GM19239 (cell line): ENCODE measurements at regions not wholly inside any gene's neighbourhood (a gene's known extent, or its start where the extent isn't known, plus 50 kb on each side); places are given as distances from the start of the nearest gene placed in this dataset.
A peak's percentile ranks its signal among the peaks of the same experiment; 100 is the strongest.
"Not testable (repeated sequence)": the region's sequence is repeated elsewhere in the genome, so short reads cannot be mapped to it uniquely, and the experiment has no call there.

Experiments
- DNase-seq: peaks from one replicate; pipeline ENCODE4 v3.0.0; 2011; ENCODE audit warnings: low spot score; ENCODE audit not compliant: insufficient read length
- FAIRE-seq: peaks from 2 replicates; lab custom pipeline; 2011; peaks lifted over from hg19 to GRCh38; lab: Jason Lieb, UNC

GRCh38 chrX:125378205-125378604, 58.5 kb downstream of the TEX13C start:
- no peak for DNase-seq

DNA sequence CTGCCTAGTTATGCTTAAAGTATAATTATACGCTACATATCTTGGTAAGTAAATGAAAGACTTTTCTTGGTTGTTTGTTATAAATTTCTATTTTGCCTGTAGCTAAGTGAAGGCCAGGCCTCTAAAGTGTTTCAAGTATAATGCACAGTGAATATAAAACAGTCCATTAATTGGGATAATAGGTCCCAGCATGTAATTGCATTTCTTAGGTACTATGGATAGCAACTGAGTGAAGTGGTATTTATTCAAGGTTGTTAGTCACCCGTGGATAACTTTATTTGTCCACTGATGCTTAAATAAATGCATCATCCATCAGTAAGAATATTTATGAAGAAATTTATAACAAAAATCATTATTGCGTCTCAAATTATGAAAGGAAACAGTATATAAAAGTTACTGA, 59.1 kb downstream of the TEX13C start:
- no peak for FAIRE-seq
- no peak for DNase-seq

More at GRCh38 chrX:125378205-125378604, 58.5 kb downstream of the TEX13C start:
- no peak for FAIRE-seq

- no peak for FAIRE-seq
- no peak for DNase-seq
Measured at GRCh38 chrX:125382148-125382628, 62.5 kb downstream of the TEX13C start.

DNA sequence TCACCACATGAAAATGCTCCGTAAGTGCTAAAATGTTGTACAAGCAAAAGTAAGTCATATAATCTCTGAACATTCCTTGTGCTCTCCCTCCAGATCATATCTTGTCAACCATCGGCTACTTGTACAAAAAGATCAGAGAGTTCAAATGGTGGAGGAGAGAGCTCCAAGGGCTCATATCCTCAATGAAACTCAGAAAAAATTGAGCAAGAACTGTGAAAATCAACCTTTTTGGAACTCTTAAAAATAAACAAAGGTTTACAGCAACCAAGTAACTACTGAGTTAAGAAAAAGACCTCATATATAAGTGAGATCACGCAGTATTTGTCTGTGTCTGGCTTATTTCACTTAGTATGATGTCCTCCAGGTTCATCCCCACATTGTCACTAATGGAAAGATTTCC, 63.2 kb downstream of the TEX13C start:
- no peak for FAIRE-seq
- DNase-seq: no peak

DNA sequence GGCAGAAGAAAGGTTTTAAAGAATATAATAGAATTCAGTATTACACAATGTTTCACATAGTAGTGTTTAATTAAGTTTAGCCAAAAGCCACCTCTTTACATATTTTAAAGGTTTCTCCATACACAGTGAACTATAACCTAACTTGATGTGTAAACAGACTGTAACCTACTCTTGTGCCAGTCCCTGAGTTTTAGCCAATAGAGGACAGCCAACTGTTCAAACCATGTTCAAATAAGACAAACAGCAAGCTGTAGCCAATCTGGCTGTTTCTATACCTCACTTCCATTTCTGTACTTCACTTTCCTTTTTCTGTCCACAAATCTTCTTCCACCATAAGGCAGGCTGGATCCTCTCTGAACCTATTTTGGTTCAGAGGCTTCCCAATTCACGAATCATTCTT, 65.2 kb downstream of the TEX13C start:
- FAIRE-seq: no peak

GRCh38 chrX:125387945-125388344, 68.3 kb downstream of the TEX13C start:
- DNase-seq (no peak), FAIRE-seq (no peak)

More for the DNA sequence above, 65.2 kb downstream of the TEX13C start:
- DNase-seq: no peak

DNA sequence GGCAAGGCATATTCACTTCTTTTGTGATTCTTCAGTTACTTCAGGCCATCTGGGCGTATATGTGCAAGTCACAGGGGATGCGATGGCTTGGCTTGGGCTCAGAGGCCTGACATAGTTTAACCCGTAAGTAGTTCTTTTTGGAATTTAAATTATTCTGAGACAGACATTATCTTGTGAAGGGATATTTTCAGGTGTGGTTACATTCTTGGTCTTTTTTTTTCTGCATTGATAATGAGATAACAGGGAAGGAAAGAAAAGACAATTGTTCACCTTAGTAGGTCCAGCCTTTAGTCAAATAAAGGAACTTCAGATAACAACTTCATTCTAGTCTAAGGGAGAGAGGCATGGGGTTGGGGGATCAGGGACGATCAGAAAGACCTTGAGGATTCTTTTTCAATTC, 74.8 kb downstream of the TEX13C start:
- DNase-seq (no peak), FAIRE-seq (no peak)

DNA sequence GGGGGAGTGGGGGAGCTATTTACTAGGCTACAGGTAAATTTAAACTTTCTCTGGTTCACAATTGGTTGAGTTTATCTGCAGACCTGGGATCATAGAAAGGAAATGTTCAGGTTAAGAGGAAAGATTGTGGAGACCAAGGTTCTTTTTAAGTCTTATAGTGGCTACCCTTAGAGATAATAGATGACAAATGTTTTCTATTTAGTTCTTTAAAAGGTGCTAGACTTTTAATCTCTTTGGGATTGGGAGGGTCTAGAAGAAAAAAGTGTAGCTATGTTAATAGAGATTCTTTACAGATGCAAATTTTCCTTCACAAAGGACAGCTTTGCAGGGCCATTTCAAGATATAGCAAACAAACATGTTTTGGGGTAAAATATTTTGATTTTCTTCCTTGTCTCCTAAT, 76.0 kb downstream of the TEX13C start:
- DNase-seq (no peak), FAIRE-seq (no peak)

GRCh38 chrX:125398959-125399440, 79.3 kb downstream of the TEX13C start:
- FAIRE-seq: no peak
- no peak for DNase-seq

DNA sequence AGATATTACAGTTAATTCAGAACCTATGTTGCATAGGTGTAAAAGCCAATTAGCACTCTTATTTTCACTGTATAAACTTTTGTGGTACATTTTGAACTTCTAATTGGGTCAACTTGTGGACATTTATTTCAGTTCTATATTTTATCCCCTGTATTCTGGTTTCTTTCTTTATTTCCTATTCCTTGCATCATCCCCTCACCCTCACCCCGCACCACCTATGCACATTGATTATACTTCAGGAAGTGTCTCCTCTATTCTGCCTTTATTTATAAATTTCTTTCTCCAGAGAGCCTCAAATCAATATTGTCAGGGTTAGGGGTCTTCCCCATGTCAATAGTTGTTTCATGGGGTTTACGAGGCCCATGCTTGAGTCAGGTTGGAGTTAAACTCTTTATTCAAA, 83.1 kb downstream of the TEX13C start:
- no peak for DNase-seq
- FAIRE-seq: no peak

DNA sequence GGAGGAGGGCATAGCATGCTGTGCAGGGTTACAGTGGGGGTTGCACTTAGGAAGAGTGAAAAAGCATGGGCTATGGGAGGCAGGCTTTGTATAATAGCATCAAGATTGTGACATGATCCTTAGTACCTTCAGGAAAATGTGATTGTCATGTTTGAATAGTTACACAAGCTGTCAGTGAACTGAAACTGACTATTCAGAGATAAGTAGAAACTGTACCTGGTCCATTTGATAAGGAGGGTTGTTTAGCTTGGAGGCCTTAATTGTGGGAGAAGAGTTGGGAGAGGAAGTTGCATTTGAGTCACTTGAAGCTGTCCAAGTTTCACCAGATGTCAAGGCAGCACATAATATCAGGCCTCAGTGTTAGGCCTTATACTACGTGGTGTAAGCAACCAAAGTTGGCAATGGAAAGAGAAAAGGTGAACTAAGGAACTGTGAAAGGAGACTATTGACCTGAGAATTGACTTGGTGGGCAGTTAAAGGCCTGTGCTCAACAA, 85.0 kb downstream of the TEX13C start:
- FAIRE-seq: peak; percentile 23
- no peak for DNase-seq

DNA sequence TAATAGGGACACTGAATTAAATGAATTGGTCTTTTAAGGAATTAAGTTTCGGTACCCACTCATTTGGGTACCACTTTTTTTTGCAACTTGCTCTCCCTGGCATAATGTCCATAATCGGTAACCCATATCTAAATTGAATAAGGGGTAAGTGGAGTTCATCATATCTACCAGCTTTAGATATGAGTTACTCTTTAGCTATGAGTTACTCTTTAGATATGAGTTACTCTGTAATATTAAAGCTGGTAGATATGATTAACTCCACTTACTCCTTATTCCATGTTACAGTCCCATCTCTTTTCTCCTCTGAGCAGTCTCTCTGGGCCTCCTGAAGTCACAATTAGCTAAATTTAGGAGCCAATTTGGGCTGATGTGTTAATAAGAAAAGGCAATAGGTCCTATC, 85.7 kb downstream of the TEX13C start:
- DNase-seq (no peak), FAIRE-seq (no peak)

GRCh38 chrX:125407314-125407713, 87.6 kb downstream of the TEX13C start:
- no peak for FAIRE-seq
- DNase-seq: no peak

- DNase-seq (no peak), FAIRE-seq (peak; percentile 89)
Measured at GRCh38 chrX:125420809-125421208, 101.1 kb downstream of the TEX13C start.

GRCh38 chrX:125422986-125423385, 103.3 kb downstream of the TEX13C start:
- FAIRE-seq (no peak), DNase-seq (no peak)

GRCh38 chrX:125424536-125424935, 104.9 kb downstream of the TEX13C start:
- FAIRE-seq (no peak), DNase-seq (no peak)

DNA sequence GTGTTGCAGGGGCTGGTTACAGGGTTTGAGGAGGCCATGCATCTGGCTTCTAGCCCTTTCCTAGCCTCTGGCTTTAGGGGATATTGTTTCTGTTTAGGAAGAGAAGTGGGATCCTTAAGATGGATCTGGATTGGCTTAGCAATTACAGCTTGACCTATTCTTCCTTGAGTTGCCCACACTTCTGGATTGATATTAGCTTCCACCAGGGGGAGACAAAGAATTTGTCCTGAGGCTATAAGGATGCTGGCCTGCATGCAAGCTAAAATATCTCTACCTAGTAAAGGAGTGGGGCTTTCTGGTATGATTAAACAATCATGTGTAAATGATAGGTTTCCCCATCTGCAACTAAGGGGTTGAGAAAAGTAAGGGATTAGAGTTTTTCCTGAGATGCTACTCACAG, 117.2 kb downstream of the TEX13C start:
- DNase-seq (no peak), FAIRE-seq (peak; percentile 8)

GRCh38 chrX:125439194-125439849, 119.7 kb downstream of the TEX13C start:
- DNase-seq (no peak), FAIRE-seq (no peak)

- no peak for FAIRE-seq
- DNase-seq: no peak
Measured at GRCh38 chrX:125444659-125445058, 125.0 kb downstream of the TEX13C start.

DNA sequence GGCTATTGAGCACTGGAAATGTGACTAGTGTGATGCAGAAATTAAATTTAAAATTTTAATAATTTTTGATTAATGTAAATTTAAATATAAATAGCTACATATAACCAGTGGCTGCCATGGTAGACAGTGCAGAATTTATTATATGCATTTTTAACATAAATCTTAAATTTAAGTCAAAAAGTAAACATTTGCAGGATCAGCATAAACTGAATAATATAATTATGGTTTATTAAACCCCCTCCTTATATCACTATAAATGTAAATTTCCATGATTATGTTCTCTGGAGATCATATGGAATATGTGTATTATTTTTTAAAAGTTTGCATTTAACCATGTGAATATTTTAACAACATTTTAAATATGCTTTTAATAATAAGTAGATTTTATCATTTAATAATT, 155.8 kb downstream of the TEX13C start:
- DNase-seq: no peak
- FAIRE-seq: no peak

DNA sequence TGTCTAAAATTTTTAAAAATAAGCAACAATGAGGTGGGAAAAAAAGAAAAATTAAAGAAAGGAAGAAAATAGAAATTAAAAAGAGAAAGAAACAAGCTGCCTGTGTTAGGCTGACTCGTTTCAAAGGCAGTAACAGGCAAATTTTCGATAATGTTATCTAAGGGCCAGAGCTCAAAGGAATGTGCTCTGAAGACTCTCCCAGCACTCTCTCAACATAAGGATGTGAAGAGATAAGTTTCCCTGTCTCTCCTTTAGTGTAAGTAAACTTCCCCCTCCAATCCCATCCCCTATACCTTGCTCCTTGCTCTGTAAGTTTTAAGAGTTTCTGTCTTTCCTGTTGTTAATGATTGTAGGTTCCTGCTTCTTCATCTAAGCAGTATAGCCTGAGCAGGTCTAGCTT, 172.8 kb downstream of the TEX13C start:
- FAIRE-seq (no peak), DNase-seq (no peak)

DNA sequence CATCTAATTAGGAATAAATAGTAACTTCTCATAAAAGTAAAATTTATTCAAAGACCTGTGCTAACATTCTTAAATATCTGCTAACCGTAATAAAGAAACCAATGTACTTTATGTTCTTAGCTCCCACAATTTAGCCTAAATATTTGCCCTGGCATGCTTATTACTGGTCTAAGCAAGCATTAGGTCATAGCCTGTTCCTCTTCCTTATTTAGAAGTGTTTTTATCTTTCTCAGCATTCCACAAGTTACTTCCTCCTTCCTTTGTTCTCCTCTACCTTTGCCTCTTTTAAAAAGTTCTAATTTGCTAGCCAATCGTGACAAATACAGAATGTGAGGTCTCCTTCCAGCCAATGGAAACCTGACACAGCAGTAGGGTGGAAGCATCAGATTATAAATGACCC, 173.3 kb downstream of the TEX13C start:
- DNase-seq, FAIRE-seq: not testable (repeated sequence)
